ENCODE measurements at regions not wholly inside any gene's neighbourhood (a gene's known extent, or its start where the extent isn't known, plus 50 kb on each side); places are given as distances from the start of the nearest gene placed in this dataset.

GRCh38 chr7:135858379-135858778 lies 109.8 kb upstream of the FAM180A start:
- no peak for TF ChIP-seq CTCF (IDR thresholded peaks at IDR 0.05)
- no peak for TF ChIP-seq POLR2A (IDR thresholded peaks at IDR 0.05)
